Renal pelvis (tissue), 1 donor: ENCODE measurements at regions not wholly inside any gene's neighbourhood (a gene's known extent, or its start where the extent isn't known, plus 50 kb on each side); places are given as distances from the start of the nearest gene placed in this dataset.
"Not testable (repeated sequence)": the region's sequence is repeated elsewhere in the genome, so short reads cannot be mapped to it uniquely, and the experiment has no call there.

Experiments used
- DNase-seq: peaks from one replicate; pipeline ENCODE4 v3.0.0-alpha.2; 2013

DNA sequence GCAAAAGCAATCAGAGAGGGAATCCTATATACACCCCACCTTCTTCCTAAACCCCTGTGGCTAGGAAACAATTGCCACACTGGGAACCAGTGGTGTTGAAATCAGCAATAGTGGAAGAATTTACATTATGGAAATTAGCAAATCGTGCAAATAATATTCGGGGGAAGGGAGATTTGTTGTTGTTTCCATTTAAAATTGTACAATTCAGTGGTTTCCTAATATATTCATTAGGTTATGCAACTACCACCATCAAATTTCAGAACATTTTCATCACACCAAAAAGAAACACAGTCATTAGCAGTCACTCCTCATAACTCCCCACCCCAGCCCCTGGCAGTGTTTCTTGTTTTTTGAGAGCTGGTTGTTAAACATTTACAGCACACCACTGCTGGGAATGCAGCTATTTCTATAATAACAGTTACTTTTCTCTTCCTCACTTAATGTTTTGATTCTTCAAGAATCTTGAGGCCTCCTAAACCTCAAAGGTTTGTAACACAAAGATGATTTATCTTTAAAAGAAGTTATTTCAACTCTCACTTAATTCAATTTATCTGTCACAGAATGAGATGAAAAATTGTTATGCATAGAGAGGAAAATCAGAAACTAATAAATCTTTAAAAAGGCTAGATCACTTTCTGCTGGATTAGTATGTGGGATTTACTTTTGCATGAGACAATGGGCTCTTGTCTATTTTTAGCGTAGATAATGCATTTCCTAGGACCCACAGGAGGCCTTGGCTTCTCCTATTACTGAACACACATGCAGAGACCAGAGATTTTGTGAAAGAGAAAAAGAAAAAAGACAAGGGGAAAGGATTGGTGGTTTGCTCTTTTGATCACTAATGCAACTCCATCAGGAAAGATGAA is 91.8 kb upstream of the DAPK1 start:
- DNase-seq, result no peak

DNA sequence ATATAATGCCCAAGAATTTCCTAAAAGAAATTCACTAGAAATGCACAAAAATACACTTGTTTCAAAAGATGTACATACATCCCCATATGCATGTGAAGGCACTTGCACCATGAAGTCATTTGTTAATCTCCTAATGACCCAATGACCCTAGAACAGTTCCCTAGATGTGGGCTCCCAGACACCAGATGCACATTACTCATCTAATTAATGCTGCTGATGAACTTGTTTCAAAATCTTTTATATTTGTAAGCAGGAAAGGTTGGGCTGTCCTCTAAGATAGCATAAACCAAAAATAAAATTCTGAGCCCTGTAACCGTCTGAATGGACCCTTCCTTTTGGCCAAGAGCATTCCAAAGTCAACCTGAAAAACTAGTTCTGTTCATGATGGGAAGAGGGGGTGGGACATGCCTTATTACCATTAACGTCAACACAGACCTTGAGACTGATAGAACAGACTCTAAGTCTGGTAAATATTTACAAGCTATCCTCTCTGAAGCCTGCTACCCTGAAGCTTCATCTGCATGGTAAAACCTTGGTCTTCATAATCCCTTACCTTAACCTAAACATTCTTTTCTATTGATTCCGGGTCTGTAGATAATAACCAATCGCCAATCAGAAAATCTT is 91.0 kb upstream of the DAPK1 start:
- no peak for DNase-seq

GRCh38 chr9:87410047-87411005 is 87.3 kb upstream of the DAPK1 start:
- not testable (repeated sequence) for DNase-seq

GRCh38 chr9:87420884-87421283 is 76.8 kb upstream of the DAPK1 start:
- no peak for DNase-seq

DNA sequence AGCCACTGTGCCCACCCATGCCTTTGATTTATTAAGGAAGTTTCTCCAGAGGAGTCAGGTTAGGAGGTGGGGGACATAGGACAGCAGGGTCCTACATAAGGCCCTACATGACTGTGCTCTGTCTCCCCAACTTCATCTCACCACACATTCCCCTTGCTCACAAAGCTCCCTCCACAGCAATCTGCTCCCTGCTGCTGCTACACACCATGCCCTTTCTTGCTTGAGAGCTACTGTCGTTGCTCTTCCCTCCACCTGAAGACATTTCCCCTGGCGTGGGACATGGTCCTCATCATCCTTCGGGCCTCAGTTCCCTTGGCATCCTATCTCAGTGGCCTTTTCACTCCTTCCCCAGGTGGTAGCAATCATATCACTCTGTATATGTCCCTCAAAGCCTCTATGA is 75.9 kb upstream of the DAPK1 start:
- no peak for DNase-seq

GRCh38 chr9:87422999-87423398 is 74.7 kb upstream of the DAPK1 start:
- no peak for DNase-seq

GRCh38 chr9:87423885-87424284 is 73.8 kb upstream of the DAPK1 start:
- not testable (repeated sequence) for DNase-seq

DNA sequence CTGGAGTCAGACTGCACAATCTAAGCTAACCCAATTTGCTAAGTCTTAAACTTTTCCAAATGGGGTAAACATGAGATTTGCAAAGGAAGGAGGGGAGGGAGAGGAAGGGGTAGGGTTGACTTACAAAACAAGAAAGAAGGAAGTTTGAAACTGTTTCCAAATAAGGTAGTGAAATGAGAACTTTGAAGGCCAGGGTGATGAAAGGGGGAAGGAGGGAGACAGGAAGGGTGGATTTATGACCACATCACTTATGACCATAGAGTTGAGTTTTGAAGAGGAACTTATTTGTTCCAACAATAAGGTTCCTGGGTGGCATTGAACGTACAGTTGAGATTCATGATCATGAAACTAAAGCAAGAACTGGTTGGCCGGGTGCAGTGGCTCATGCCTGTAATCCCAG is 72.5 kb upstream of the DAPK1 start:
- no peak for DNase-seq

DNA sequence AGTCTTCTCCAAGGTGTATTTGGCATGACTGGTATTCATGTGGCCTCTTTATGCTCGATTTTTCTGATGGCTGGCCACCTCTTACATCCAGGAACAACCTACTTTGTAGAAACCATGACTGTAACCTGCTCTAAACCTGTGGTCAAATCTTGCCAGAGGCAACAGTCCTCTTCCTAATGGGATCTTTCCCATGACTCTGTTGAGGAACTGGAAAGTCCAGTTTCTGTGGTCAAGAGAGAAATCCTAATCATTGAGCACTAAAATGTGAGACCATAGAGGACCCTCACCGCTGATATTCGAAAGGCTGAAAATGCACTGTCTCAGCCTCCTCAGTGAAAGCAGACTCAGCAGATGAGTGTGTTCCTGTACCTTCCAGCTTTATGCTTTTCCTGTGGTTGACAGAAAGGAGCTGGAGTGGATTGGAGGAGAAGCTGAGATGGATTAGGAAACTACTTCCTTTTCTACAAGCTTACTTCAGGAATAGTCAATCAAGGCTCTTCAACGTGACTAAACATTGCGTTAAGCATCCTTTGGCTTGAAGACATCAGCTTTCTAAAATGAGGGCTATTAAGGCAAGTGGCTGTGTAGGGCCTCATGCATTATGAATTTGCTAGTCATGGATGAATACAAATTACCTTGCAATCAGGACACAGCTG is 69.7 kb upstream of the DAPK1 start:
- DNase-seq, result no peak

DNA sequence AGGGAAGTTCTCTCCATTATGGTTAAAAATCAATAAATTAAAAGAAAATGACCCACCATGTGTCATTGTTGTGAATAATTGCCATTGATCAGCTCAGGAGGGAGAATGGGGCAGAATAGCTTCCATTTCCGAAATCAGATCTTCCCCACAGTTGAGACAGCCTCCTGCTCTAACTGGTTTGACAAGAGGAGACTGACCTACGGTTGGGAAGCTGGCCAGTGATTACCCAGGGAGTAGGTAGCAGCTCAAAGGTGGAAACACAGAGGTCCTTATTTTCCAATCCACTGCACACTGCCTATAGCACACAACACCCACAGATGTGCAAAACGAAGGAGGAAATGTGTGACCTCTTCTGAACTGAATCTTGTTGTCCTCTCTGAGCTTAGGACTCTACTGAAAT is 69.0 kb upstream of the DAPK1 start:
- no peak for DNase-seq

DNA sequence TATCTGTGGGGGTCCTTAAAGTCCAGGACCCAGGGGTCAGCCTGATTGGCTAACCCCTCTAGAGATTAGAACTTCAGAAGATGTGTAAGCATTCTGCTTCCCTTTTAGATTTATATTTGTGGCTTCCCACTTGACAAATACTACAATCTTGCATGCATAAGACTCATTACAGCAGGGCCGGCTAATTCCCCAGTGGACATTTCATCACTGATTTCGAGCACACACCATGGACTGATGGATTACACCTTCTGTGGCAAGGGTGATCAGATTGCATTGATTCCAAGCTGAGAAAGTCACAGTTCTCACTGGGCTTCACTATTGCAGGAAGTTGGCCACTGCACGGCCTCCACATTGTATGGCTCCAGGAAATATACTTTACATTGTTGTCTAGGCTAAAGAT is 65.8 kb upstream of the DAPK1 start:
- DNase-seq, result no peak

GRCh38 chr9:87433853-87434252 is 63.8 kb upstream of the DAPK1 start:
- no peak for DNase-seq

DNA sequence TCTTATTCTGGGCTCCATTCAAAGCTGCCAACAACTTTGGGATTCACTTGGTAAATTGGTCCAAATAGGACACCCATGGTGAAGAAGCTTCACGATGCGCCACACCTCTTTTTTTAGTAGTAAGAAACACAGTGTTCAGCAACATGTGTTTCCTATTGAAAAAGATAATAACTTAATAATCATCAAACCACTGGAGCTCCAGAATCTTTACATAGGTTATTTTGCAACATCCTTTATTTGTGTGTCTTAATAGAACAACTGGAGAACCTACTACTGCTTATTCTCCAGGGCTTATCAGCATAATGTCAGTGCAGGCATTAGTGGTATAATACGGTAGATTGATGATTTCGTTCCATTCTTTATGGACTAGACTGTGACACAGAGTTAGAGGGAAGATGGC is 63.3 kb upstream of the DAPK1 start:
- DNase-seq, result no peak

DNA sequence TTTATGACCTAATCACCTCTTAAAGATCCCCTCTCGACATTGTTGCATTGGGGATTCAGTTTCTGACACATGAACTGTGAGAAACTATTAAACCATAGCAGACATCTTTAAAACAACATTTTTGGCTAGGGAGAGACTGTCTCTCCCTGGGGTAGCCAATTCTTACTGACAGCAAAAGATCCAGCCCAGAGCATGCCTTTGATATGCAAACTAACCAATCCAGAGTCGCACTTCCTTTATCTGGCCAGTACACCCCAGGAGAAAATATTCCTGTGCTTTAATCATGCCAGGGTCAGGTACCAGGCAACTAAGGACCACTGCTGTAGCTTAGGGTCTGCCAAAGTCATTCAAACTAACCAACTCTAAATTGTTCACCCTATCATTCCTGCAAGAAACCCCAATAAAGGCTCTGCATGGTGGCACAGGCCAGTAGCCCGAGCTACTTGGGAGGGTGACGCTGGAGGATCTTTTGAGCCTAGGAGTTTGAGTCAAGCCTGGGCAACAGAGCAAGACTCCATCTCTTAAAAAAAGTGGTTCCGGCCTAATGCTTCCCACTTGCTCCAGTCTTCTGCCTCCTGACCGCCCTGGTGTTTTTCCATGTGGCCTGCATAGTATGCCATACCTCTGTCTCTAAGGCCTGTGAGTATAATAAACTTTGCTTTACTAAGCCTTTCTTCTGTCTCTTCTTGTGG is 62.3 kb upstream of the DAPK1 start:
- DNase-seq, result no peak

GRCh38 chr9:87436716-87437115 is 61.0 kb upstream of the DAPK1 start:
- DNase-seq, result no peak

GRCh38 chr9:87437966-87438365 is 59.7 kb upstream of the DAPK1 start:
- DNase-seq, result no peak

DNA sequence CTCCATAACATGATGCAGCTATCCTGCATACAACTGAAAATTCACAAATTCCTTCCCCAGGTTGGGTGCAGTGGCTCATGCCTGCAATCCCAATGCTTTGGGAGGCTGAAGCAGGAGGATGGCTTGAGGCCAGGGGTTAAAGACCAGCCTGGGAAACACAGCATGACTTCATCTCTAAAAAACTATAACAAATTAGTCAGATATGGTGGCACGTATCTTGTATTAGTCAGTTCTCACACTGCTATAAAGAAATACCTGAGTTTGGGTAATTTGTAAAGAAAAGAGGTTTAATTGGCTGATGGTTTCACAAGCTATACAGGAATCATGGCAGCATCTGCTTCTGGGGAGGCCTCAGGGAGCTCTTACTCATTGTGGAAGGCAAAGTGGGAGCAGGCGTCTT is 56.4 kb upstream of the DAPK1 start:
- DNase-seq, result no peak

- no peak for DNase-seq
Measured at GRCh38 chr9:87442451-87442850, 55.2 kb upstream of the DAPK1 start.

DNA sequence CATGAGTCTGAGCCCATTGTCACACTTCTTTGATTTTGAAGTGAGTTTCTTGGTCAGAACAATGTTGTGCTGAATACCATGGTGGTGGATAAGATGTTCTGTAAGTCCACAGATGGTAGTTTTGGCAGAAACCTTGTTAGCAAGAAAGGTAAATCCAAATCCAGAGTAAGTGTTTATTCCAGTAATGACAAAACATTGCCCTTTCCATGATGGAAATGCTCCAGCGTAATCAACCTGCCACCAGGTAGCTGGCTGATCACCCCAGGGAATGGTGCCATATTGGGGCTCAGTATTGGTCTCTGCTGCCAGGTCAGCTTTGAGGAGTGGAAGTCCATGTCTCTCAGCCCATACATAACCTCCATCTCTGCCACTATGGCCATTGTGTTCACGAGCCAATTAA is 54.7 kb upstream of the DAPK1 start:
- no peak for DNase-seq

- no peak for DNase-seq
Measured at GRCh38 chr9:87443461-87443860, 54.2 kb upstream of the DAPK1 start.

DNA sequence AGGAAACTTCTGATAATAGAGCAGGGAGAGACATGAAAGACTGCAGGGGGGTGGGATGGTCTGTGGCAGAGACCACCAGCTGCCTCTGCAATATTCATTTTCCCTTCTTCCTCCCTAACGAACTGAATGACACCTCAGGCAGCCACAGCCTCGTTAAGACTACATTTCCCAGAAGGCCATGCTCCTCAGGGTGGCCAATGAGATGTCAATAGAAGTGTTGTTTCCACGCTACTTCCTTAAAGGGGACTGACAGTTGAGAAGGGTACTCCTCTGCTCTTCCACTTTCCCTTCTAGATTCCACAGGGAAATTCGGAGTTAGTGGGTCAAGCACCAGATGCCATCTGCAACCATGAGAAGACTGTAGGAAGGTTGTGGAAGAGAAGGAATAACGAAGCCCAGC is 52.0 kb upstream of the DAPK1 start:
- no peak for DNase-seq
